Caco-2 (cell line): ENCODE measurements at regions not wholly inside any gene's neighbourhood (a gene's known extent, or its start where the extent isn't known, plus 50 kb on each side); places are given as distances from the start of the nearest gene placed in this dataset.

ENCODE experiments used
- BruUV-seq: library from RNA; stranded (reverse); fragments of 400-500 nt; replicated peaks from 2 replicates; lab custom pipeline; 2021; lab: Mats Ljungman, UMichigan
- CTCF ChIA-PET: fragments of 300-600 bp; sonication (Branson Sonifier 250); formaldehyde crosslinking; loops from one replicate; lab custom pipeline; 2022; ENCODE audit warnings: antibody characterized with exemption; lab: Charles Lee
- POLR2A ChIA-PET: fragments of 300-600 bp; sonication (Branson Sonifier 250); formaldehyde crosslinking; loops from one replicate; lab custom pipeline; 2022; ENCODE audit warnings: antibody characterized with exemption; lab: Charles Lee
- DNase-seq, 2 experiments: peaks; one replicate each; pipeline versions ENCODE4 v3.0.0 to v3.0.0-alpha.2; 2020 to 2022
- H3K27me3 ChIP-seq: replicated peaks from 2 replicates; pipeline ENCODE4 v1.6.0; 2011; ENCODE audit warnings: low read length; ENCODE audit not compliant: control insufficient read depth, insufficient read depth
- H3K36me3 ChIP-seq: 2 replicates; pipeline ENCODE4 v1.5.1; 2011; ENCODE audit warnings: low read length; ENCODE audit not compliant: control insufficient read depth, insufficient read depth
- H3K4me1 ChIP-seq: fragments of 250-450 bp; sonication (Bioruptor Pico); 2 replicates; pipeline ENCODE4 v1.5.1; 2020; ENCODE audit warnings: mild to moderate bottlenecking
- H3K4me3 ChIP-seq: 2 replicates; pipeline ENCODE4 v1.5.1; 2011; ENCODE audit warnings: low read depth, mild to moderate bottlenecking, control low read depth, low read length
- H3K9me3 ChIP-seq: fragments of 250-450 bp; sonication (Bioruptor Pico); 2 replicates; pipeline ENCODE4 v1.5.1; 2020; ENCODE audit warnings: mild to moderate bottlenecking, moderate library complexity
- H3K27ac Mint-ChIP-seq: one replicate; pipeline ENCODE4 v1.8.0; 2022; ENCODE audit warnings: mixed read lengths; ENCODE audit not compliant: unreplicated experiment
- H3K27me3 Mint-ChIP-seq: one replicate; pipeline ENCODE4 v1.8.0; 2022; ENCODE audit warnings: mixed read lengths; ENCODE audit not compliant: insufficient read depth, unreplicated experiment
- H3K36me3 Mint-ChIP-seq: one replicate; pipeline ENCODE4 v1.8.0; 2022; ENCODE audit warnings: mild to moderate bottlenecking, mixed read lengths; ENCODE audit not compliant: insufficient read depth, unreplicated experiment
- H3K4me1 Mint-ChIP-seq: one replicate; pipeline ENCODE4 v1.8.0; 2022; ENCODE audit warnings: low read depth, mixed read lengths; ENCODE audit not compliant: unreplicated experiment
- H3K4me3 Mint-ChIP-seq: one replicate; pipeline ENCODE4 v1.8.0; 2022; ENCODE audit warnings: mild to moderate bottlenecking, moderate library complexity, mixed read lengths; ENCODE audit not compliant: unreplicated experiment
- H3K9me3 Mint-ChIP-seq: one replicate; pipeline ENCODE4 v1.8.0; 2022; ENCODE audit warnings: mixed read lengths; ENCODE audit not compliant: unreplicated experiment
- intact Hi-C: fragments of 100-400 bp; cut with micrococcal nuclease; formaldehyde crosslinking; loops from one replicate; pipeline ENCODE4 v1.10.0; 2022; ENCODE audit not compliant: unreplicated experiment
- TF ChIP-seq, protein P1 (sequence below), 2 experiments: fragments of 200-600 bp in 1 of 2; IDR thresholded peaks; 1 replicate in 1 of 2; 2 replicates in 1 of 2; pipeline versions ENCODE4 v1.5.1 to v1.8.0; 2011 to 2022; ENCODE audit warnings: antibody characterized with exemption in 1 of 2, control low read depth in 1 of 2, inconsistent platforms in 1 of 2, low read depth in 1 of 2, low read length in 1 of 2, mild to moderate bottlenecking in 1 of 2, moderate library complexity in 1 of 2; ENCODE audit not compliant: insufficient read depth in 1 of 2, severe bottlenecking in 1 of 2, unreplicated experiment in 1 of 2

DNA sequence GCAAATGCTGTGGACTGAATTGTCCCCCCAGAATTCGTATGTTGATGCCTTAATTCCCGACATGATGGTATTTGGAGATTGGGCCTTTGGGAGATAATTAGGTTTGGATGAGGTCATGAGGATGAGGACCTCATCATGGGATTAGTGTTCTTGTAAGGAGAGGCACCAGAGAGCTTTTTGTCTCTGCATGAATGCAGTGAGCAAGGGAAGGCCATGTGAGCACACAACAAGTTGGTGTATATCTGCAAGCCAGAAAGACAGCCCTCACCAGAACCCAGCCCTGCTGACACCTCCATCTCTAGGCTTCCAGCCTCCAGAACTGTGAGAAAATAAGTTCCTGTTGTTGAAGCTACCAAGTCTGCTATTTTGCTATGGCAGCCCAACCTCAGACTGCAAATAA lies 51.9 kb upstream of the SMCO2 start:
- no peaks in the 10 kb centered on the region for H3K36me3 Mint-ChIP-seq
- no peaks in the 10 kb centered on the region for H3K27me3 Mint-ChIP-seq
- H3K4me1 Mint-ChIP-seq = no peaks in the 10 kb centered on the region
- intact Hi-C loops = no loop called here
- H3K4me3 Mint-ChIP-seq = no peak overlapping the region
- no peak overlapping the region for H3K27ac Mint-ChIP-seq
- Histone ChIP-seq H3K27me3 (no peaks in the 10 kb centered on the region), H3K4me3 (no peak overlapping the region), H3K4me1 (no peaks in the 10 kb centered on the region), H3K9me3 (no peaks in the 10 kb centered on the region), H3K36me3 (no peaks in the 10 kb centered on the region)
- POLR2A ChIA-PET = no interaction called here
- no TSS peak for BruUV-seq
- no peak for DNase-seq
- CTCF ChIA-PET = no interaction called here
- H3K9me3 Mint-ChIP-seq = no peaks in the 10 kb centered on the region
- TF ChIP-seq, protein P1, sequence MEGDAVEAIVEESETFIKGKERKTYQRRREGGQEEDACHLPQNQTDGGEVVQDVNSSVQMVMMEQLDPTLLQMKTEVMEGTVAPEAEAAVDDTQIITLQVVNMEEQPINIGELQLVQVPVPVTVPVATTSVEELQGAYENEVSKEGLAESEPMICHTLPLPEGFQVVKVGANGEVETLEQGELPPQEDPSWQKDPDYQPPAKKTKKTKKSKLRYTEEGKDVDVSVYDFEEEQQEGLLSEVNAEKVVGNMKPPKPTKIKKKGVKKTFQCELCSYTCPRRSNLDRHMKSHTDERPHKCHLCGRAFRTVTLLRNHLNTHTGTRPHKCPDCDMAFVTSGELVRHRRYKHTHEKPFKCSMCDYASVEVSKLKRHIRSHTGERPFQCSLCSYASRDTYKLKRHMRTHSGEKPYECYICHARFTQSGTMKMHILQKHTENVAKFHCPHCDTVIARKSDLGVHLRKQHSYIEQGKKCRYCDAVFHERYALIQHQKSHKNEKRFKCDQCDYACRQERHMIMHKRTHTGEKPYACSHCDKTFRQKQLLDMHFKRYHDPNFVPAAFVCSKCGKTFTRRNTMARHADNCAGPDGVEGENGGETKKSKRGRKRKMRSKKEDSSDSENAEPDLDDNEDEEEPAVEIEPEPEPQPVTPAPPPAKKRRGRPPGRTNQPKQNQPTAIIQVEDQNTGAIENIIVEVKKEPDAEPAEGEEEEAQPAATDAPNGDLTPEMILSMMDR (IDR thresholded peaks at IDR 0.05; ENCODE audit: insufficient read depth in 1 of 2, low read depth in 1 of 2, low read length in 1 of 2, severe bottlenecking in 1 of 2, unreplicated experiment in 1 of 2) = no peak

DNA sequence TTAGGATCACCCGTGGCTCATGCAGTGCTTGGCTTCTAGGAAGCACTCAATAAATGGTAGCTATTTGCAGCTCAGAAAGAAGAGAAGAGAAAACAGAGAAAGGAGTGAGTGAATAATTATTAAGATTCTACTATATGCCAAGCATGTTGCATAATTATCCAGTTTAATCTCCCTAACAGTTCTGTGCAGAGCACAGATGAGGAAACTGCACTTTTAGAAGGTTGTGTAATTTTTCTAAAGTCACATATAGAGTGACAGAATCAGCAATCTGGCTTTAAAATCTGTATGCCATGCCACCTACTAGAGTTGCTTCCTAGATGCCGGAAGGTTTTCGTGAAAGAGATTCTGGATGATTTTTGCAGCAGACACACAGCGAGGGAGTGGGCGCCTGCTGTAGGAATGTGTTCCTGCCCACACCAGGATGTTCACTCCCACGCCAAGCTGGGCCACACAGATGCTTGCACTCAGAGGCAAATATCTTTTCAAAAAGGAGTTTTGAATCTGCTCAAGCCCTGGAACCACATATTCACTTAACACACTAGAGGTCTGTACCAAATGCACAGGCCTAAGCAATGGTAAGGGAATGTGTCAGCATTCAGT lies 50.2 kb upstream of the SMCO2 start:
- Histone ChIP-seq H3K4me3 (no peak overlapping the region), H3K4me1 (no peaks in the 10 kb centered on the region), H3K36me3 (no peaks in the 10 kb centered on the region), H3K9me3 (no peaks in the 10 kb centered on the region), H3K27me3 (no peaks in the 10 kb centered on the region)
- Mint-ChIP-seq H3K27me3 (no peaks in the 10 kb centered on the region), H3K36me3 (no peaks in the 10 kb centered on the region), H3K9me3 (no peaks in the 10 kb centered on the region), H3K4me1 (no peaks in the 10 kb centered on the region), H3K27ac (no peak overlapping the region), H3K4me3 (no peak overlapping the region)
- no peak for DNase-seq
- ChIA-PET CTCF (no interaction called here), POLR2A (no interaction called here)
- intact Hi-C loops = no loop called here
- TF ChIP-seq, protein P1 (IDR thresholded peaks at IDR 0.05; ENCODE audit: insufficient read depth in 1 of 2, low read depth in 1 of 2, low read length in 1 of 2, severe bottlenecking in 1 of 2, unreplicated experiment in 1 of 2) = no peak
- no TSS peak for BruUV-seq
